K562 (cell line): ENCODE measurements at regions not wholly inside any gene's neighbourhood (a gene's known extent, or its start where the extent isn't known, plus 50 kb on each side); places are given as distances from the start of the nearest gene placed in this dataset.

ENCODE experiments used
- ATAC-seq: fragments of 200-7000 bp; cut with Tn5 transposase; 3 replicates; pipeline ENCODE4 v1.9.1; 2020; ENCODE audit warnings: moderate library complexity
- BruUV-seq: library from RNA; stranded (reverse); fragments of 400-500 nt; replicated peaks from 2 replicates; lab custom pipeline; 2021; lab: Mats Ljungman, UMichigan
- CTCF ChIA-PET: fragments of 300-600 bp; formaldehyde crosslinking; extraction: SDS; loops from one replicate; lab custom pipeline; 2021; ENCODE audit warnings: low intra/inter-chr PET ratio; lab: Yijun Ruan, JAX
- POLR2A ChIA-PET: fragments of 300-600, 350-650 bp; sonication (Branson Sonifier 250); formaldehyde crosslinking; extraction: SDS; loops from one replicate; lab custom pipeline; 2021; ENCODE audit warnings: antibody characterized with exemption, inconsistent platforms; lab: Yijun Ruan, JAX
- DNase-seq, 4 experiments: peaks; one replicate each; pipeline versions ENCODE4 v3.0.0 to v3.0.0-alpha.2; 2011 to 2018; ENCODE audit warnings: low spot score in 3 of 4, mixed read lengths in 3 of 4; ENCODE audit errors: extremely low read depth in 1 of 4
- FAIRE-seq: peaks from 2 replicates; lab custom pipeline; 2011; peaks lifted over from hg19 to GRCh38; lab: Jason Lieb, UNC
- H2AFZ ChIP-seq: 2 replicates; pipeline ENCODE4 v1.6.0; 2011; ENCODE audit warnings: low read depth, low read length, control low read depth, inconsistent platforms
- H3K27ac ChIP-seq: fragments of 200-600 bp; 3 replicates; pipeline ENCODE4 v1.8.0; 2011; ENCODE audit warnings: low read depth, mild to moderate bottlenecking, control low read depth, inconsistent platforms, low read length, moderate library complexity, mixed read lengths; ENCODE audit errors: extremely low read depth
- H3K27me3 ChIP-seq, 2 experiments: fragments of 300-600 bp in 1 of 2; 2 replicates in 1 of 2; 3 replicates in 1 of 2; pipeline versions ENCODE4 v1.6.0 to v1.8.0; 2011; ENCODE audit warnings: inconsistent platforms in 2 of 2, low read length in 2 of 2, mild to moderate bottlenecking in 1 of 2, mixed read lengths in 1 of 2, moderate library complexity in 1 of 2; ENCODE audit not compliant: control insufficient read depth in 2 of 2, insufficient read depth in 2 of 2
- H3K36me3 ChIP-seq: fragments of 300-600 bp; 3 replicates; pipeline ENCODE4 v1.8.0; 2011; ENCODE audit warnings: mild to moderate bottlenecking, low read length, inconsistent platforms; ENCODE audit not compliant: control insufficient read depth, insufficient read depth
- H3K4me1 ChIP-seq, 2 experiments: fragments of 200-600 bp in 1 of 2; replicated peaks in 1 of 2; 2 replicates in 1 of 2; 3 replicates in 1 of 2; pipeline versions ENCODE4 v1.5.1 to v1.8.0; 2011; ENCODE audit warnings: inconsistent platforms in 2 of 2, low read length in 2 of 2, mild to moderate bottlenecking in 1 of 2, mixed read lengths in 1 of 2, moderate library complexity in 1 of 2; ENCODE audit not compliant: control insufficient read depth in 2 of 2, insufficient read depth in 2 of 2
- H3K4me2 ChIP-seq: 2 replicates; pipeline ENCODE4 v1.6.1; 2011; ENCODE audit warnings: low read length, control low read depth, inconsistent platforms, mixed read lengths; ENCODE audit not compliant: insufficient read depth
- H3K4me3 ChIP-seq: fragments of 200-600 bp; sonication (generic), shearing (Covaris generic); 2 replicates; pipeline ENCODE4 v1.5.1; 2016; ENCODE audit warnings: control low read depth, inconsistent platforms
- H3K79me2 ChIP-seq: fragments of 200-600 bp; 3 replicates; pipeline ENCODE4 v1.8.0; 2011; ENCODE audit warnings: low read length, inconsistent platforms; ENCODE audit not compliant: control insufficient read depth, insufficient read depth
- H3K9ac ChIP-seq, 2 experiments: 2 replicates each; pipeline versions ENCODE4 v1.6.0 to v1.6.1; 2011; ENCODE audit warnings: low read depth in 2 of 2, low read length in 2 of 2, control low read depth in 1 of 2, inconsistent platforms in 1 of 2, mild to moderate bottlenecking in 1 of 2, mixed read lengths in 1 of 2; ENCODE audit not compliant: insufficient read depth in 1 of 2
- H3K9me1 ChIP-seq: one replicate; pipeline ENCODE4 v1.6.0; 2011; ENCODE audit warnings: inconsistent platforms, mild to moderate bottlenecking, low read length, moderate library complexity; ENCODE audit not compliant: control insufficient read depth, insufficient read depth
- H3K9me3 ChIP-seq: replicated peaks from 2 replicates; pipeline ENCODE4 v1.5.1; 2011; ENCODE audit warnings: low read depth, low read length, inconsistent platforms; ENCODE audit not compliant: control insufficient read depth, insufficient read depth
- H4K20me1 ChIP-seq: replicated peaks from 2 replicates; pipeline ENCODE4 v1.6.1; 2011; ENCODE audit warnings: low read length, inconsistent platforms, mixed read lengths; ENCODE audit not compliant: control insufficient read depth, insufficient read depth
- CBFA2T3 ChIP-seq: fragments of 450-650 bp; IDR thresholded peaks from 2 replicates; pipeline ENCODE4 v1.6.1; 2017
- CHD7 ChIP-seq: fragments of 200-600 bp; sonication (generic); IDR thresholded peaks from one replicate; pipeline ENCODE4 v1.6.1; 2012; ENCODE audit warnings: mild to moderate bottlenecking, low read depth, low read length, inconsistent platforms
- ESRRB ChIP-seq: fragments of 250-450 bp; sonication (Bioruptor Pico); IDR thresholded peaks from 2 replicates; pipeline ENCODE4 v1.5.0; 2020; ENCODE audit warnings: mild to moderate bottlenecking, moderate library complexity, borderline replicate concordance
- GTF2F1 ChIP-seq: IDR thresholded peaks from 2 replicates; pipeline ENCODE4 v1.6.1; 2011; ENCODE audit warnings: low read depth, low read length, improper control_type of control experiment
- HNRNPLL ChIP-seq: fragments of 200-400 bp; formaldehyde crosslinking; IDR thresholded peaks from 2 replicates; pipeline ENCODE4 v1.6.1; 2017; ENCODE audit warnings: low read length, low read depth, mild to moderate bottlenecking; ENCODE audit not compliant: poor library complexity, severe bottlenecking
- PREB ChIP-seq: sonication (generic); formaldehyde crosslinking; IDR thresholded peaks from 2 replicates; pipeline ENCODE4 v1.8.1; 2023; ENCODE audit warnings: mild to moderate bottlenecking, missing genetic modification reagents
- RBM34 ChIP-seq: fragments of 200-400 bp; formaldehyde crosslinking; IDR thresholded peaks from 2 replicates; pipeline ENCODE4 v1.6.1; 2018; ENCODE audit warnings: low read length, borderline replicate concordance; ENCODE audit not compliant: insufficient read depth
- RNF2 ChIP-seq: sonication (generic); IDR thresholded peaks from 2 replicates; pipeline ENCODE4 v1.6.1; 2016
- SRSF3 ChIP-seq: fragments of 200-400 bp; formaldehyde crosslinking; IDR thresholded peaks from 2 replicates; pipeline ENCODE4 v1.6.1; 2016; ENCODE audit warnings: mild to moderate bottlenecking, low read length, moderate library complexity; ENCODE audit not compliant: insufficient read depth
- TCF7 ChIP-seq: sonication (generic); IDR thresholded peaks from 2 replicates; pipeline ENCODE4 v1.6.1; 2016; ENCODE audit warnings: antibody characterized with exemption, borderline replicate concordance
- ZNF384 ChIP-seq: IDR thresholded peaks from 2 replicates; pipeline ENCODE4 v1.6.1; 2012; ENCODE audit warnings: low read depth, low read length, improper control_type of control experiment
- ZNF764 ChIP-seq: fragments of 250-450 bp; sonication (Bioruptor Pico); IDR thresholded peaks from 2 replicates; pipeline ENCODE4 v1.4.0; 2020; ENCODE audit warnings: low read depth, mild to moderate bottlenecking, moderate library complexity
- WGBS: fragments of 100-300 bp; shearing (Covaris generic); methylation state at CpG from one replicate; pipeline ENCODE4 v1.1.6; 2016; ENCODE audit warnings: low coverage, mixed read lengths; ENCODE audit not compliant: insufficient coverage; ENCODE audit errors: missing lambda C conversion rate; 5-methylcytosine and 5-hydroxymethylcytosine counted together
- in situ Hi-C: fragments of 300-500 bp; cut with MboI; formaldehyde crosslinking; loops from 4 replicates; pipeline ENCODE4 v1.15.0; 2018; ENCODE audit warnings: inconsistent platforms, mixed read lengths
- intact Hi-C: fragments of 100-400 bp; cut with micrococcal nuclease; formaldehyde crosslinking; loops from 2 replicates; pipeline ENCODE4 v1.14.2; 2022

- H3K36me3 ChIP-seq, result no peaks in the 10 kb centered on the region
- H2AFZ ChIP-seq, result no peak overlapping the region
- no peaks in the 10 kb centered on the region; a peak in 1 of 5 replicates for H3K4me1 ChIP-seq
- WGBS, result 0% methylated on average over 3 of the region's 3 CpGs
- no peak overlapping the region for H3K4me3 ChIP-seq
- no peaks in the 10 kb centered on the region for H3K9me1 ChIP-seq
- H3K27ac ChIP-seq, result no peak overlapping the region
- H4K20me1 ChIP-seq, result no peaks in the 10 kb centered on the region
- no peaks in the 10 kb centered on the region for H3K27me3 ChIP-seq
- ChIA-PET CTCF (no interaction called here), POLR2A (no interaction called here)
- H3K79me2 ChIP-seq, result no peaks in the 10 kb centered on the region
- intact Hi-C loops (no loop called here), in situ Hi-C loops (no loop called here)
- H3K9ac ChIP-seq, result no peak overlapping the region
- BruUV-seq, result no TSS peak
- no peaks in the 10 kb centered on the region for H3K9me3 ChIP-seq
- DNase-seq (no peak), ATAC-seq (no peak), FAIRE-seq (no peak)
- no peak overlapping the region for H3K4me2 ChIP-seq
- TF ChIP-seq CHD7, result no peak
- no peak for TF ChIP-seq HNRNPLL
- no peak for TF ChIP-seq ZNF384
- TF ChIP-seq GTF2F1, result no peak
- TF ChIP-seq CBFA2T3, result no peak
- no peak for TF ChIP-seq ZNF764 (CRISPR knock-in tag)
- no peak for TF ChIP-seq ESRRB (CRISPR knock-in tag)
- TF ChIP-seq RNF2, result no peak
- TF ChIP-seq SRSF3, result no peak
- TF ChIP-seq PREB (CRISPR knock-in tag), result no peak
- TF ChIP-seq RBM34, result no peak
- TF ChIP-seq TCF7, result no peak
Observed at GRCh38 chrX:3521396-3521795, 174.9 kb upstream of the MXRA5 start.
